Memory B cell (primary cell): ENCODE measurements at regions not wholly inside any gene's neighbourhood (a gene's known extent, or its start where the extent isn't known, plus 50 kb on each side); places are given as distances from the start of the nearest gene placed in this dataset.

Source experiments
- ATAC-seq: fragments of 150-1000 bp; cut with Tn5 transposase; 2 replicates; pipeline ENCODE4 v1.10.0; 2021; ENCODE audit warnings: low read depth, mild to moderate bottlenecking, moderate library complexity
- DNase-seq, 2 donors: peaks; one replicate each; pipeline ENCODE4 v3.0.0; 2022; ENCODE audit warnings: low spot score in 2 of 2
- H3K27ac Mint-ChIP-seq: one replicate; pipeline ENCODE4 v1.8.0; 2022; ENCODE audit warnings: mild to moderate bottlenecking, moderate library complexity, mixed read lengths
- H3K27me3 Mint-ChIP-seq: one replicate; pipeline ENCODE4 v1.8.0; 2022; ENCODE audit warnings: mixed read lengths
- H3K36me3 Mint-ChIP-seq: one replicate; pipeline ENCODE4 v1.8.0; 2022; ENCODE audit warnings: mild to moderate bottlenecking, mixed read lengths
- H3K4me1 Mint-ChIP-seq: one replicate; pipeline ENCODE4 v1.8.0; 2022; ENCODE audit warnings: mixed read lengths
- H3K4me3 Mint-ChIP-seq: one replicate; pipeline ENCODE4 v1.8.0; 2022; ENCODE audit warnings: mild to moderate bottlenecking, moderate library complexity, mixed read lengths
- H3K9me3 Mint-ChIP-seq: one replicate; pipeline ENCODE4 v1.8.0; 2022; ENCODE audit warnings: mixed read lengths

DNA sequence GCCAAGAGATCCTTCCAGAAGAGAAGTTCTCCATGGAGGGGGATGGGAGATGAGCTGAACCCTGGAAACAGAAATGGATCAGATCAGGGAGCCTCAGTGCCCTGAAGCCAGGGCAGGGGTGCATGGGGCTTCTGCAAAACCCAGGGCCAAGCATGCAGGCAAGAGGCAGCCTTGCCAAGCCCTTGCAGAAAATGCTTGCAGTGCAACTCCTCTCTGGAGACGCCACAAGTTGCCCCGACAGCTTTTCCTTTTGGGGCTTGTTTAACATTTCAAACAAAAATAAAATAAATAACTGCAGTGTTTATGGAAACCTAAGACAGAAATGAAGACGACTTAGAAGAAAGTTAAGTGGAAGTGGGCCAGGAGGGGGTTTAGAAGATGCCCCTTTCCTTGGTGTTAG is 177.5 kb upstream of the TNP1 start:
- H3K36me3 Mint-ChIP-seq = no peaks in the 10 kb centered on the region

DNA sequence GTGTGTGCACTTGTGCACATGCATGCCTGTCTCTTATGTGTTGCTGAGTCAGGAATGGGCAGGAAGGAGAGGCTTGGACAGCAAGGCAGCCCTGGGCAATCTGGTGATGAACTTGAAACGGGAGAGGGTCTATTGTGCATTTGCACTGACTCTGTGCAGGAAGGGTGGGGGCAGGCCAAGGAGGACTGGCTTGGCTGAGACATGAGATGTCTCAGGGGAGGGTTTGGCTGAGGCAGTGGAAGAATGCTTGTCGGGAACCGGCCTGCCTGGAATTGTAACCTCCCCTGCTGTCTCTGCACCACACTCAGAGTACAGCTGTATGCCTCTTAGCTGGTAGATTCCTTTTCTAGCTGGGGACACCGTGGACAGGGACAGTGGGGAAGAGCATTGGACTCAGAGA is 176.1 kb upstream of the TNP1 start:
- ATAC-seq (no peak), DNase-seq (no peak)
- Mint-ChIP-seq H3K9me3 (no peaks in the 10 kb centered on the region), H3K27me3 (peaks cover 9% of the 10 kb centered on the region), H3K4me3 (no peak overlapping the region), H3K27ac (no peak overlapping the region), H3K36me3 (no peaks in the 10 kb centered on the region), H3K4me1 (no peaks in the 10 kb centered on the region)

More for the DNA sequence above, 177.5 kb upstream of the TNP1 start:
- ATAC-seq (no peak), DNase-seq (no peak)
- Mint-ChIP-seq H3K4me3 (no peak overlapping the region), H3K27me3 (peaks cover 9% of the 10 kb centered on the region), H3K9me3 (peaks cover 2% of the 10 kb centered on the region), H3K27ac (no peak overlapping the region), H3K4me1 (no peaks in the 10 kb centered on the region)

DNA sequence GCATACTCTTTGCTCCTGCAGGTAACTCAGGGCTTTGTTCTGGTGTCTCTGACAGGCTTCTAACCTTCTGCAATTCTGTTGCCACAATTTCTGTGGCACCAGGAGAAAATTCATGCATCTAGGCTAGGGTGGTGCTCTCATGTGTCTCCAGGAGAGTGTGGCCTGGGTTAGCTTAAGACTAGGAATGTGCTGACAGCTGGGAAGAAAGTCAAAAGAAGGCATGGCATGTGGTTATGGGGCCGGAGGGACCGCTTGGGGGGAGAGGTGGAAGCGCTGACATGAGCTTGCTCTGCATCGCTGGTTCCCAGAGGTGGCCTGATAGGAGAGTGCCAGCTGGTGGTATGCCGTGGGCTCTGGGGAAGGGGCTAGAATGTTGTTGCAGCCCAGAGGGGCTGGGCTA is 173.3 kb upstream of the TNP1 start:
- ATAC-seq (no peak), DNase-seq (no peak)
- no peaks in the 10 kb centered on the region for H3K36me3 Mint-ChIP-seq
- H3K27me3 Mint-ChIP-seq = peaks cover 11% of the 10 kb centered on the region
- peaks cover 2% of the 10 kb centered on the region for H3K9me3 Mint-ChIP-seq
- no peak overlapping the region for H3K4me3 Mint-ChIP-seq
- H3K4me1 Mint-ChIP-seq = no peaks in the 10 kb centered on the region
- no peak overlapping the region for H3K27ac Mint-ChIP-seq

- H3K27ac Mint-ChIP-seq = no peak overlapping the region
- H3K4me1 Mint-ChIP-seq = no peaks in the 10 kb centered on the region
- DNase-seq (no peak), ATAC-seq (no peak)
- H3K4me3 Mint-ChIP-seq = no peak overlapping the region
- peaks cover 2% of the 10 kb centered on the region for H3K9me3 Mint-ChIP-seq
- H3K36me3 Mint-ChIP-seq = no peaks in the 10 kb centered on the region
- peaks cover 9% of the 10 kb centered on the region for H3K27me3 Mint-ChIP-seq
Observed at GRCh38 chr2:217031445-217031844, 171.6 kb upstream of the TNP1 start.

DNA sequence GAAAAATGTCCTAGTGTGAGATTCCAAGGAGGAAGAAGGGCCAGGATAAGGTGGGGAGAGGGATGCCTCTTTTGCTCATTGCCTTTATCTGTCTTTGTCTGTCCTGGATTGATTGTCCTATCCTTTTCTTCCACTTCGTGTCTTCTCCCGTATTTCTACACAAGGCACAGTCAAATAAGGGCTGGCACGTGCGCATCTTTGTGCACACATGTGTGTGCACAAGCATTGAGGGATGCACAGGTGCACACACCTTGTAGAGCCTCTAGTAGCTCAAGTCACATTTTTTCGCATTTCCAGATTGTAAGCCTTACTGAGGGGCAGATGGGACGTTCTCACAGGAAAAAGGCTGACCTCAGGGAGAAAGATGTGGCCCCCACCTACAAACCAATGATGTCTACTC is 170.2 kb upstream of the TNP1 start:
- ATAC-seq (no peak), DNase-seq (no peak)
- Mint-ChIP-seq H3K4me1 (no peaks in the 10 kb centered on the region), H3K36me3 (no peaks in the 10 kb centered on the region), H3K9me3 (peaks cover 4% of the 10 kb centered on the region), H3K27ac (no peak overlapping the region), H3K27me3 (peaks cover 9% of the 10 kb centered on the region), H3K4me3 (no peak overlapping the region)

- ATAC-seq (no peak), DNase-seq (no peak)
- H3K27ac Mint-ChIP-seq = no peak overlapping the region
- no peak overlapping the region for H3K4me3 Mint-ChIP-seq
- H3K9me3 Mint-ChIP-seq = peaks cover 7% of the 10 kb centered on the region
- no peaks in the 10 kb centered on the region for H3K4me1 Mint-ChIP-seq
- no peaks in the 10 kb centered on the region for H3K36me3 Mint-ChIP-seq
- H3K27me3 Mint-ChIP-seq = peaks cover 5% of the 10 kb centered on the region
Observed at GRCh38 chr2:217028128-217028527, 168.3 kb upstream of the TNP1 start.

DNA sequence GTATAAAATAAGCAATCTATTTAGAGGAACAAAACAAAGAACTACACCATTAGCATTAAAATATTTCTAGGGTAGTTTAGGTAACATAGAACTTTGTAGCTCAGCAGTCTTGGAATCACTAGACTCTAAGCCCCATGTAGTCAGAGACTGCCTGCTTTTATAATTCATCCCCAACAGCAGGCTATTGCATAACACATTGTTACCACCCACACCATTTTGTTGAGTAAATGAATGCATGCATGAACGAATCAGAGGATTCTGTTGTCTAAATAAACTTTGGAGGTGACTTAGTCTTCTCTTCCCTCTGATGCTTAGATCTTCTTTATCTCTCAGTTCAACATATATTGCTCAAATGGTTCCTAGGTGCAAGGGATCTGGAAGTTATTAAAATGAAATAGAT is 167.6 kb upstream of the TNP1 start:
- no peaks in the 10 kb centered on the region for H3K4me1 Mint-ChIP-seq
- DNase-seq (no peak), ATAC-seq (no peak)
- peaks cover 7% of the 10 kb centered on the region for H3K9me3 Mint-ChIP-seq
- H3K27me3 Mint-ChIP-seq = peaks cover 4% of the 10 kb centered on the region
- no peak overlapping the region for H3K4me3 Mint-ChIP-seq
- H3K27ac Mint-ChIP-seq = no peak overlapping the region
- no peaks in the 10 kb centered on the region for H3K36me3 Mint-ChIP-seq

GRCh38 chr2:217026569-217026968 is 166.7 kb upstream of the TNP1 start:
- Mint-ChIP-seq H3K4me3 (no peak overlapping the region), H3K9me3 (peaks cover 7% of the 10 kb centered on the region), H3K36me3 (no peaks in the 10 kb centered on the region), H3K27me3 (peaks cover 4% of the 10 kb centered on the region), H3K4me1 (no peaks in the 10 kb centered on the region), H3K27ac (no peak overlapping the region)
- ATAC-seq (no peak), DNase-seq (no peak)

DNA sequence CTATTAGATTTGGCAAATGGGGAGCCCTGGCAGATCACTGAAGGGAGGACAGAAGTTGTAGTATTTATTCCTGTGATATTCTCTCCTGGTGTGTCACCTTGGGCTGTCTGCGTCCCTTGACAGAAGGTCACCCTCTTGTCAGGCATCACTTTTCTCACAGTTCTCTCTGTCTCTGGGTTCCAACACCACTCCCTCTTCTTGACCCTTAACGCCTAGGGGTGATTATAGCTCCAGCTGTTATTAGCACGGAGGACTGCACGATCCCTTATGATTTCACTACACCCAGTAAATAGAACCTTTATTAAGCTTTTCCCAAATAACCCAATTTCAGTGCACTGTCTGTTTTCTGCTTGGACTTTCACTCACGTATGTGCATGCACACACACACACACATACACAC is 166.3 kb upstream of the TNP1 start:
- Mint-ChIP-seq H3K9me3 (peaks cover 7% of the 10 kb centered on the region), H3K36me3 (no peaks in the 10 kb centered on the region), H3K4me1 (no peaks in the 10 kb centered on the region), H3K27me3 (peaks cover 4% of the 10 kb centered on the region), H3K4me3 (no peak overlapping the region), H3K27ac (no peak overlapping the region)
- ATAC-seq (no peak), DNase-seq (no peak)

GRCh38 chr2:217023611-217024010 is 163.7 kb upstream of the TNP1 start:
- H3K36me3 Mint-ChIP-seq = no peaks in the 10 kb centered on the region
- no peak overlapping the region for H3K4me3 Mint-ChIP-seq
- ATAC-seq (no peak), DNase-seq (no peak)
- no peaks in the 10 kb centered on the region for H3K4me1 Mint-ChIP-seq
- H3K27me3 Mint-ChIP-seq = peaks cover 5% of the 10 kb centered on the region
- peaks cover 8% of the 10 kb centered on the region for H3K9me3 Mint-ChIP-seq
- H3K27ac Mint-ChIP-seq = no peak overlapping the region

- H3K4me1 Mint-ChIP-seq = no peaks in the 10 kb centered on the region
- H3K4me3 Mint-ChIP-seq = no peak overlapping the region
- H3K27ac Mint-ChIP-seq = no peak overlapping the region
- ATAC-seq (no peak), DNase-seq (no peak)
- no peaks in the 10 kb centered on the region for H3K36me3 Mint-ChIP-seq
- H3K27me3 Mint-ChIP-seq = peaks cover 7% of the 10 kb centered on the region
- peaks cover 2% of the 10 kb centered on the region for H3K9me3 Mint-ChIP-seq
Observed at GRCh38 chr2:217017456-217018252, 157.8 kb upstream of the TNP1 start.

- no peak for DNase-seq
- H3K27ac Mint-ChIP-seq = no peak overlapping the region
- peaks cover 2% of the 10 kb centered on the region for H3K9me3 Mint-ChIP-seq
- H3K27me3 Mint-ChIP-seq = peaks cover 7% of the 10 kb centered on the region
- H3K4me3 Mint-ChIP-seq = no peak overlapping the region
- no peaks in the 10 kb centered on the region for H3K36me3 Mint-ChIP-seq
- no peak for ATAC-seq
- no peaks in the 10 kb centered on the region for H3K4me1 Mint-ChIP-seq
Observed at GRCh38 chr2:217016796-217017419, 157.0 kb upstream of the TNP1 start.

DNA sequence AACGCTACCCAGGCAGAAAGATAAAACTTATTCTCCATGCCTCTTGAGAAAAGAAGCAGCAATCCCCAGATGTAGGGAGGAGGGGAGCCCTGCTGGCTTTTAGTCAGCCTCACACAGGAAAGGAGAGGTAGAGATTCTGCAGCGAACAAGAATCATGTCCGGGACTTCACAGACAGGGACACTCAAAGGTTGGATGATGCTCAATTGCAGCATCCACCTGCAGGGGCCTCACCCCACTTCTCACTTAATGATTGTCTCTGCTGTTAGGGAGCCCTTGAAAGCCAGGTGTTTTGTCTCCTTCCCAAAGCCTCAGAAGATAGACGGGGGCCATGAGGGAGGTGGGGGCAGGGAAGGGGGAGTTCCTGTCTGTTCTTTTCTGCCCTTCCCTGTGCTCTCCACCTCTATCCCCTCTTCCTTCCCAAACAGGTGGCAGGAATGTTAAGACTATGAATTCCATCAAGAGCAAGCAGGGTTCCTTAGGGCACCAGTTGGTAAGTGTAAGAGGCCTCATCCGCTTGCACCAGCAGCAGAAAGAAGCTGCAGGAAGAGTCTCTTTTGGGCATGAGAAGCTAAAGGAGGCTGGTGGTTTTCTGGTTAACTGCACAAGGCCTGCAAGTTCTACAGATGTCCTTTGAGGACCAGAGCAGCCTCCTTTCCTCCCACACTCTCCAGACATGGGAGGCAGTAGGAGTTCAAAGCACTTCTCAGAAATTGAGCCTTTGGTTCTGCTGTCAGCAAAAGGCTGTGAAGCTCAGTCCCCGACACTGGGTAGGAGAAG is 154.7 kb upstream of the TNP1 start:
- ATAC-seq (no peak), DNase-seq (no peak)
- peaks cover 7% of the 10 kb centered on the region for H3K27me3 Mint-ChIP-seq
- H3K9me3 Mint-ChIP-seq = peaks cover 4% of the 10 kb centered on the region
- H3K4me1 Mint-ChIP-seq = no peaks in the 10 kb centered on the region
- no peaks in the 10 kb centered on the region for H3K36me3 Mint-ChIP-seq
- H3K27ac Mint-ChIP-seq = no peak overlapping the region
- no peak overlapping the region for H3K4me3 Mint-ChIP-seq

GRCh38 chr2:217013926-217014325 is 154.1 kb upstream of the TNP1 start:
- H3K4me3 Mint-ChIP-seq = no peak overlapping the region
- H3K4me1 Mint-ChIP-seq = no peaks in the 10 kb centered on the region
- no peaks in the 10 kb centered on the region for H3K36me3 Mint-ChIP-seq
- DNase-seq = no peak
- no peak for ATAC-seq
- H3K9me3 Mint-ChIP-seq = peaks cover 1% of the 10 kb centered on the region
- H3K27ac Mint-ChIP-seq = no peak overlapping the region
- H3K27me3 Mint-ChIP-seq = peaks cover 7% of the 10 kb centered on the region
